ENCODE measurements at regions not wholly inside any gene's neighbourhood (a gene's known extent, or its start where the extent isn't known, plus 50 kb on each side); places are given as distances from the start of the nearest gene placed in this dataset.

- in situ Hi-C loops (cut with MboI; ENCODE audit: low pct_ligation_motif_present in 1 of 4, low pct_unique_long_range_greater_than_20kb in 1 of 4, low sequenced_read_pairs in 3 of 4), result no loop called here
- TF ChIP-seq EP300 (IDR thresholded peaks at IDR 0.05; ENCODE audit: low read depth) (no peak), CTCF (IDR thresholded peaks at IDR 0.05) (no peak), POLR2A (IDR thresholded peaks at IDR 0.05) (no peak), POLR2AphosphoS5 (IDR thresholded peaks at IDR 0.05) (no peak)
- Histone ChIP-seq H3K27ac (no peak overlapping the region), H3K4me1 (no peaks in the 10 kb centered on the region), H3K27me3 (no peaks in the 10 kb centered on the region), H3K36me3 (no peaks in the 10 kb centered on the region), H3K4me3 (no peak overlapping the region), H3K9me3 (no peaks in the 10 kb centered on the region)
- 38% methylated on average over 1 of the region's 1 CpG; no CpG with 5 or more reads in 1 of the 2 donors for WGBS, 2 donors (ENCODE audit: low coverage in 1 of 2)
- intact Hi-C loops (cut with DNase I; ENCODE audit: low total_unique reads), result no loop called here
- DNase-seq, result no peak
Observed at GRCh38 chrX:40247382-40247781, 149.6 kb upstream of the BCOR start.

GRCh38 chrX:40245488-40246071 is 147.8 kb upstream of the BCOR start:
- no peak overlapping the region for H3K27ac ChIP-seq
- H3K27me3 ChIP-seq, result no peaks in the 10 kb centered on the region
- no peaks in the 10 kb centered on the region for H3K4me1 ChIP-seq
- H3K9me3 ChIP-seq, result no peaks in the 10 kb centered on the region
- DNase-seq, result no peak
- WGBS, 2 donors (ENCODE audit: low coverage in 1 of 2), result 10 to 58% methylated on average over 2 to 12 of the region's 12 CpGs
- H3K36me3 ChIP-seq, result no peaks in the 10 kb centered on the region
- intact Hi-C loops (cut with DNase I; ENCODE audit: low total_unique reads) (no loop called here), in situ Hi-C loops (cut with MboI; ENCODE audit: low pct_ligation_motif_present in 1 of 4, low pct_unique_long_range_greater_than_20kb in 1 of 4, low sequenced_read_pairs in 3 of 4) (no loop called here)
- no peak overlapping the region for H3K4me3 ChIP-seq
- TF ChIP-seq EP300 (IDR thresholded peaks at IDR 0.05; ENCODE audit: low read depth) (no peak), CTCF (IDR thresholded peaks at IDR 0.05) (no peak), POLR2AphosphoS5 (IDR thresholded peaks at IDR 0.05) (no peak), POLR2A (IDR thresholded peaks at IDR 0.05) (no peak)

- no peaks in the 10 kb centered on the region for H3K9me3 ChIP-seq
- intact Hi-C loops (cut with DNase I; ENCODE audit: low total_unique reads) (no loop called here), in situ Hi-C loops (cut with MboI; ENCODE audit: low pct_ligation_motif_present in 1 of 4, low pct_unique_long_range_greater_than_20kb in 1 of 4, low sequenced_read_pairs in 3 of 4) (no loop called here)
- H3K4me3 ChIP-seq, result no peak overlapping the region
- no peak for TF ChIP-seq EP300 (IDR thresholded peaks at IDR 0.05; ENCODE audit: low read depth)
- no peak for TF ChIP-seq CTCF (IDR thresholded peaks at IDR 0.05)
- no peak for TF ChIP-seq POLR2A (IDR thresholded peaks at IDR 0.05)
- no peak for TF ChIP-seq POLR2AphosphoS5 (IDR thresholded peaks at IDR 0.05)
- H3K4me1 ChIP-seq, result no peaks in the 10 kb centered on the region
- no peaks in the 10 kb centered on the region for H3K36me3 ChIP-seq
- no peaks in the 10 kb centered on the region for H3K27me3 ChIP-seq
- no peak overlapping the region for H3K27ac ChIP-seq
- WGBS, 2 donors (ENCODE audit: low coverage in 1 of 2), result 55% methylated on average over 11 of the region's 11 CpGs; no CpG with 5 or more reads in 1 of the 2 donors
- no peak for DNase-seq
Observed at GRCh38 chrX:40244980-40245379, 147.2 kb upstream of the BCOR start.

- no peaks in the 10 kb centered on the region for H3K27me3 ChIP-seq
- no peaks in the 10 kb centered on the region for H3K4me1 ChIP-seq
- H3K9me3 ChIP-seq, result no peaks in the 10 kb centered on the region
- WGBS, 2 donors (ENCODE audit: low coverage in 1 of 2), result 80 to 100% methylated on average over 3 to 15 of the region's 15 CpGs
- H3K36me3 ChIP-seq, result no peaks in the 10 kb centered on the region
- no peak for DNase-seq
- TF ChIP-seq POLR2AphosphoS5 (IDR thresholded peaks at IDR 0.05) (no peak), EP300 (IDR thresholded peaks at IDR 0.05; ENCODE audit: low read depth) (no peak), POLR2A (IDR thresholded peaks at IDR 0.05) (no peak), CTCF (IDR thresholded peaks at IDR 0.05) (no peak)
- intact Hi-C loops (cut with DNase I; ENCODE audit: low total_unique reads) (no loop called here), in situ Hi-C loops (cut with MboI; ENCODE audit: low pct_ligation_motif_present in 1 of 4, low pct_unique_long_range_greater_than_20kb in 1 of 4, low sequenced_read_pairs in 3 of 4) (no loop called here)
- H3K4me3 ChIP-seq, result no peak overlapping the region
- H3K27ac ChIP-seq, result no peak overlapping the region
Observed at GRCh38 chrX:40243755-40244515, 146.2 kb upstream of the BCOR start.

Measured in transverse colon (tissue), 4 donors.